Stomach smooth muscle (tissue), 2 donors: ENCODE measurements at regions not wholly inside any gene's neighbourhood (a gene's known extent, or its start where the extent isn't known, plus 50 kb on each side); places are given as distances from the start of the nearest gene placed in this dataset.
"Not testable (repeated sequence)": the region's sequence is repeated elsewhere in the genome, so short reads cannot be mapped to it uniquely, and the experiment has no call there.

Experiments
- H3K27ac ChIP-seq: one replicate; pipeline ENCODE4 v1.7.0; 2013; ENCODE audit warnings: mild to moderate bottlenecking, low read length, inconsistent platforms
- H3K27me3 ChIP-seq, 2 donors: one replicate each; pipeline ENCODE4 v1.7.0; 2013; ENCODE audit warnings: low read length in 2 of 2; ENCODE audit not compliant: insufficient read depth in 2 of 2, control insufficient read depth in 1 of 2
- H3K36me3 ChIP-seq, 2 donors: one replicate each; pipeline ENCODE4 v1.7.0; 2013; ENCODE audit warnings: low read length in 2 of 2; ENCODE audit not compliant: control insufficient read depth in 2 of 2, insufficient read depth in 2 of 2
- H3K4me1 ChIP-seq: one replicate; pipeline ENCODE4 v1.7.0; 2013; ENCODE audit warnings: low read length; ENCODE audit not compliant: control insufficient read depth, insufficient read depth
- H3K4me3 ChIP-seq, 2 donors: one replicate each; pipeline ENCODE4 v1.7.0; 2013; ENCODE audit warnings: low read length in 2 of 2
- H3K9ac ChIP-seq, 2 donors: one replicate each; pipeline ENCODE4 v1.7.0; 2013; ENCODE audit warnings: low read length in 2 of 2, mild to moderate bottlenecking in 1 of 2
- H3K9me3 ChIP-seq, 2 donors: one replicate each; pipeline ENCODE4 v1.7.0; 2013; ENCODE audit warnings: low read length in 2 of 2; ENCODE audit not compliant: control insufficient read depth in 2 of 2
- donor health status: healthy.
- donor health status: Pancreatic carcinoma.

DNA sequence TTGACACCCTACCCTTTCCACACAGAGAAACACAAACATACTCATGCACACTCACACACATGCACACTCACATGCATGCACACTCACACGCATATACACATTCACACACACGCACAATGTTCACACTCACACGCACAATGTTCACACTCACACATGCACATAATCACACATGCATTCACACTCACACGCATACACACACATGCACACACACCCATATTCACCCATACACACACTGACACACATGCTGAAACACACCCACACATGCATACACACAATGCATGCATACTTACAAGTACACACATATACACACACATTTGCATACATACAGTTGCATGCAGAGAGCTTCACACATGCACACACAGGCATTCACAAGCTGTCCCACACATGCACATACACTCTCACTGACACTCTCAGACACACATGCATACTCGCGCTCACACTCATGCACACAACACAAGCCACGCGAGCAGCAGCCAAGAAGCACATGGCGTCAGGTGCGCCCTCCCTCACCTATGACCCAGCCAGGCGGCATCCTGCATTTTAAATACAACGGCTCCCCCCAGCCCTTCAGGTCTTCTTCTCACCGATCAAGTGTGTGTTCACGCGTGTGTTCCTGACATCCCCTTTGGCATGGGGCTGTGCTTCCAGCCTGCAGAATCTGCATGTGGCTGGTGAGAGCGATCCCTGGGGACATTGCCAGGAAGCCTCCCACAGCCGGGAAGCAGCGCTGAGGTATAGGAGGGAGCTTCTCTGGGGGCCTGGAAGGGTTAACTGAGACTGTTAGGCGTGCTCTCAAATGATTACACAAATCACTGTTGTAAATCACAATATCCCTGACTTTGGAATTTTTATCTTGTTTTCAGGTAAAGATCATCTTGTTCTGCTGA, 195.1 kb downstream of the RTP5 start:
- Histone ChIP-seq H3K36me3 (no peaks in the 10 kb centered on the region), H3K9ac (no peak overlapping the region), H3K4me3 (no peak overlapping the region), H3K27ac (no peak overlapping the region), H3K9me3 (peaks cover 3 to 4% of the 10 kb centered on the region in 2 donors), H3K4me1 (no peaks in the 10 kb centered on the region), H3K27me3 (peaks cover 9 to 10% of the 10 kb centered on the region in 2 donors)

DNA sequence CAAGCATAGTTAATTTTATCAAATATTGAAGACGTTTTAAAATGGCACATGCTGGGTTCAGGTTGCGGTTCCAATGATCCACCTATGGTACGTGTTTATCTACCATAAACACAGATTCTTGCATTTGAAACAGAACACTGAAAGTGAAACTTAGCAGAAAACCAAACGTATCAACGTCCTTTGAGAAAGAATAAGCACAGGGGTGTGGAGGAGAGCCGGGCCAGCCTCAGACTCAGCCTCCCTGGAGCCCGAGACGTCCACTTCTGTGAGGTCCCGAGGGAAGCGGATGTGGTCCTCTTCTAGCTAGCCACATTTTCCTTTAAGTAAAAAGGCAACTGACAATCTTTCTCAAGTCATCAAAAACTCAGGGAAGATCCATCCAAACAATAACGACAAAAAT, 195.9 kb downstream of the RTP5 start:
- Histone ChIP-seq H3K27ac (no peak overlapping the region), H3K4me1 (no peaks in the 10 kb centered on the region), H3K4me3 (no peak overlapping the region), H3K9ac (no peak overlapping the region), H3K27me3 (peaks cover 9 to 10% of the 10 kb centered on the region in 2 donors), H3K36me3 (no peaks in the 10 kb centered on the region), H3K9me3 (peaks cover 0 to 1% of the 10 kb centered on the region in 2 donors)

DNA sequence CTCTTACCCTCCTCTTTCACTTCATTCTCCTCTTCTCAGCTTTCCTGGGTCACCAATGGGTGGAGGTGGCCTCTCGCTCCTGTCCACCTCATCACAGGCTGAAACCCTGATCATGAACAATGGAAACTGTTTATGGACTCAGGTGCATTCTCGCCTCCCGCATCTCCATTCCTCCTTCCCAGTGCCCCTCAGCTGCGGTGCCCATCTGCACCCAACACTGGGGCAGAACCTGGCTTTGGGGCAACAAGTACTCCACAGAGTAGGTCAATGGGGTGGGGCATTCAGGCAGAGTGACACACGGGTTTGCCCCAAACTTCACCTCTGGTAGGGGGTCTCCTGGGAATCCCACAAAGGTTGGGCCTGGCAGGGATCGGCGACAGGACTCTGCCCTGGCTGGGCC, 199.5 kb downstream of the RTP5 start:
- Histone ChIP-seq H3K9ac (no peak overlapping the region), H3K27ac (no peak overlapping the region), H3K4me1 (no peaks in the 10 kb centered on the region)

DNA sequence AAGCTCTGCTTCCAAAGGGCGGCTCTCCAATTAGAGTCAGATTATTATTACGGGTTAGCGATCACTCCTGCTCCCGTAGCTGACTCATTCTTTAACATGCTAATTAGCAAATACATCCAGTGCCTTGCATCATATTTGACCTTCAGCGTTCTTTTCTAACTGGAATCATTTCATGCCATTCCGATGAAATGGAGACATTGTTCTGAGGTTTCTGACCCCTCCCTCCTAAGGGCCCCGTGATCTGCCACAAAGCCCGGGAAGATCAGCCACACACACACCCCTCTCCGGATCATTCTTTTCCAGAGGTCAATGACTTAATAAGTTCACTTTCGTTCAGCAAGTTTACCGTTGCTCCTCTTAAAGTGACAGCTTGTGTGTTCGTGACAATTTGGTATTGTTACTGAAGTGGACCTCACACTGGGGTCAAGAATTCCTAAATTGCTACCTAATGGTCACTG, 200.4 kb downstream of the RTP5 start:
- H3K4me1 ChIP-seq, H3K4me3 ChIP-seq, H3K9ac ChIP-seq, H3K27ac ChIP-seq, H3K9me3 ChIP-seq, H3K36me3 ChIP-seq: not testable (repeated sequence)
- H3K27me3 ChIP-seq: peaks cover 6 to 11% of the 10 kb centered on the region in 2 donors

More for the DNA sequence above, 199.5 kb downstream of the RTP5 start:
- Histone ChIP-seq H3K9me3 (no peaks in the 10 kb centered on the region), H3K36me3 (no peaks in the 10 kb centered on the region), H3K4me3 (no peak overlapping the region), H3K27me3 (peaks cover 11 to 16% of the 10 kb centered on the region in 2 donors)

DNA sequence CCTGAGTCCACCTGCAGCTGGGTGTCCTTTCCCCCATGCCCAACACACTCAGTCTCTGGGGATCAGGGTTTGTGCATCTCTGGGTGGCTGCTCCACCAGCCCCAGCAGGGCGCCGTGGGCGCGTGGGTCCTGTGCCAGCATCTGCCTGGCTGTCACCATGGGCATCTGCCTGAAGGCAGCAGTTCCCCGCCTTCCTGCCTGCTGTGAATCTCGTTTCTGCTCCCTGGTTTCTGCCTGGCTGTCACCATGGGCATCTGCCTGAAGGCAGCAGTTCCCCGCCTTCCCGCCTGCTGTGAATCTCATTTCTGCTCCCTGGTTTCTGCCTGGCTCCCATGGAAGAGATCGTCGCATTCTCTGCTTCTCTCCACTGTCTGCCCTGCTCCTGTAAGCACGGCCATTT, 201.2 kb downstream of the RTP5 start:
- H3K9ac ChIP-seq, H3K9me3 ChIP-seq, H3K36me3 ChIP-seq, H3K27ac ChIP-seq, H3K27me3 ChIP-seq, H3K4me3 ChIP-seq, H3K4me1 ChIP-seq: not testable (repeated sequence)

DNA sequence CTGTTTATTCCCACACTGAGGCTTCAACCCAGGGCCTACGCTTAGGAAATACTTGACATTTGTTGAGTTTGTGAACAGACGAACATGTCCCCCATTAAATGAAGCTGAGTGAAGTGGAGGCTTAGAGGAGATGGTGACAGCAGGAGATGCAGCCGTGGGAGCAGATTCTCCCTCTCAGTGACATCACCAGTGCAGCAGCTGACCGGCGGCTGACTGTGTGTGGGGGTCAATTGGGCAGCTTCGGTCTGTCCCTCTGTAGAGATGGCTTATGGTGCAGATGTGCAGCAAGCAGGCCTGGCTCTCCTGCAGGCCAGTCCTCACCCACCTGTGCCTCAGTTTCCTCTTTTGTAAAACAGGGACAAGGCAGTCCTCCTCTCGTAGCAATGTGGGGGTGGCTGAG, 201.8 kb downstream of the RTP5 start:
- H3K4me3 ChIP-seq, H3K9me3 ChIP-seq, H3K27ac ChIP-seq, H3K36me3 ChIP-seq, H3K9ac ChIP-seq, H3K4me1 ChIP-seq: not testable (repeated sequence)
- peaks cover 9 to 10% of the 10 kb centered on the region in 2 donors for H3K27me3 ChIP-seq

DNA sequence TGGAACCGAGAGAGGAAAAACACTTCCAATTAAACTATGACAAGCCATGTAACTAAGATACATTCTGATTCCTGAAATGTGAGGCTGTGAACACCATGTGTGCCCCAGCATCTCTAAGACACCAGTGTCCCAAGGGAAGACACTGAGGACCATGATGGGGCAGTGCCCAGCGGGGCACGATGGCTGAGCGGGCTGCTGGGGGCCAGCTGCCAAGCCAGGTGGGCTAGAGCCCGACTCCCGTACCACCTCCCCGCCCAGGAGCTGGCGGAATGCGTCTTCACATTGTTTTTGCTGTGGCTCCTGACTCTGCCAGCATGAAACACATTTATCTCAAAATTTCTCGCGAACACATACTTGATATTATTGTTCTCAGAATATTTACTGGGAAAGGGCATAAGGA, 202.4 kb downstream of the RTP5 start:
- not testable (repeated sequence) for H3K27ac ChIP-seq, H3K4me3 ChIP-seq, H3K9me3 ChIP-seq, H3K36me3 ChIP-seq, H3K4me1 ChIP-seq, H3K9ac ChIP-seq
- H3K27me3 ChIP-seq: peaks cover 9 to 10% of the 10 kb centered on the region in 2 donors

DNA sequence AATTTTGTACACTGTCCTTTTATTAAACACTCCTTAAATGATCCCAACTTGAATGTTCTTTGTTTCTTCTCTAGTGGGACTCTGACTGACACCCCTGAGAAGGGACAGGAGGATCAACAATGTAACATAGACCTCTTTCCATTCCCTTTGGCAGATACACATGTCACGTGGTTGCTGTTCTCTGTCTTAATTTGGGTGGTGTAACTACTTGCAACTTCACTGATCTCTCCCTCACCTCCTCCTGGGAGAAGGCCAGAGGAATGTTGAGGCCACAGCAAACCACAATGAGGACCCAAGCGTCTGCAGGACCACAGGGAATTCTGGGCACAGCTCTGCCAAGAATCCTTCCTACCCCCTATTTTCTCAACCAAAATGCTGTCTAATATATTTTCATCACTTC, 205.6 kb downstream of the RTP5 start:
- H3K36me3 ChIP-seq: no peaks in the 10 kb centered on the region
- peaks cover 6% of the 10 kb centered on the region in 2 donors for H3K27me3 ChIP-seq
- no peaks in the 10 kb centered on the region for H3K9me3 ChIP-seq
- H3K27ac ChIP-seq: no peak overlapping the region
- no peak overlapping the region for H3K4me3 ChIP-seq
- no peaks in the 10 kb centered on the region for H3K4me1 ChIP-seq
- no peak overlapping the region for H3K9ac ChIP-seq

DNA sequence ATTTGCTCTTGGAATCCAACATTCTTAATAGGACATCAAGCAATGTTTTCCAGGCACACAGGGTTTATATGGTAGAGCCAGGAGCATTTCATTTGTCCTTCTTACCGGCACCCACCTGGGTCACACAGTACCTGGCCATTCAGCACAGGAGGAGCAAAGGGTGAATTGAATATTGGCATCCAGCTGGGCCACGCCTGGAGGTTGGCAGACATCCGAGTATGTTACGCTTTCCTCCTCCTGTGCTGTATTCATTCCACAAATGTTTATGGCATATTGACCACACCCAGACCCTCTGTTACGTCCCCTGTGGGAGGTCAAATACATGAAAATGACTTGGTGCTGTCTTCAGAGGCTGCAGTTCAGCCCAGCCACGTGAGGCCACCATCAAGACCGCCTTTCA, 206.2 kb downstream of the RTP5 start:
- no peak overlapping the region for H3K27ac ChIP-seq
- H3K27me3 ChIP-seq: peaks cover 6% of the 10 kb centered on the region in 2 donors
- no peak overlapping the region for H3K9ac ChIP-seq
- no peaks in the 10 kb centered on the region for H3K36me3 ChIP-seq
- H3K4me3 ChIP-seq: no peak overlapping the region
- no peaks in the 10 kb centered on the region for H3K4me1 ChIP-seq
- no peaks in the 10 kb centered on the region for H3K9me3 ChIP-seq

DNA sequence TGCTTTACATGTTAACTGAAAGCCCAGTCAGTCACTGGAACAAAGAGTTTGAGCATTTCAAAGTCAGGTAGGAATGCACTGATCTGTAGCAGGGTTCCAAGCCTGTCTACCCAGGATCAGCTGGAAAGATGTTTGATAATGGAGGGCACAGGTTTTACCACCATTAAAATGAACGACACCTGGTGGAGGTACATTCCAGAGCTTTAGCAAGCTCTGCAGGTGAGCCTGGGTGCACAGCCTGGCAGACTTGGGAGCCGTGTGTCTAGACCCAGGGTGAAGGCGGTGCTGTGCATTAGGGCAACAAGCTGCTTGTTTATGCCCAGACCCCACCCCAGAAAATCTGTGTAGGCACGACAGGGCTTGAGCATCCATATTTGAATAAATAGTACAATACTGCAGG, 206.7 kb downstream of the RTP5 start:
- H3K36me3 ChIP-seq, H3K9ac ChIP-seq, H3K27ac ChIP-seq, H3K9me3 ChIP-seq, H3K4me1 ChIP-seq, H3K4me3 ChIP-seq, H3K27me3 ChIP-seq: not testable (repeated sequence)

DNA sequence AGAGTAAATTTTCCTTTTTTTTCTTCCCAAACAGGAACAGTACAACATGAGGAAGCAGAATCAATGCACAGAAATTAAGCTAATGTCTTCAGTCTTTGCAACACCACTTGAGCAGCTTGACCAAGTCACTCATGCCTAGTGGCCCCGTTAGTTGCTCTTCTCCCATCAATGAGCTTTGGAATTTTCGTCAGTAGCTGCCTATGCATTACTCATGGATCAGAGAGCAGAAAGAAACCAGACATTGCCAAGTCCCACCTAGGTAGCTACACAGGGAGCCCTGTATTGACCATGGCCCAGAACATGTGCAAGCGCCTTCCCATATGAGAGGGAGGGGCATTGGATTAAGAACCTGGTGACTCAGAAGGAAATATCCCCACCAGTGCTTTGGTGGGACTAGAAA, 208.9 kb downstream of the RTP5 start:
- not testable (repeated sequence) for H3K9ac ChIP-seq

More for the DNA sequence above, 208.9 kb downstream of the RTP5 start:
- not testable (repeated sequence) for H3K4me1 ChIP-seq, H3K27ac ChIP-seq, H3K36me3 ChIP-seq, H3K27me3 ChIP-seq, H3K4me3 ChIP-seq, H3K9me3 ChIP-seq
